Inferior parietal cortex (tissue), 1 donor: ENCODE measurements at regions not wholly inside any gene's neighbourhood (a gene's known extent, or its start where the extent isn't known, plus 50 kb on each side); places are given as distances from the start of the nearest gene placed in this dataset.
"Not testable (repeated sequence)": the region's sequence is repeated elsewhere in the genome, so short reads cannot be mapped to it uniquely, and the experiment has no call there.

ENCODE experiments used
- DNase-seq: peaks from one replicate; pipeline ENCODE4 v3.0.0-alpha.2; 2016; ENCODE audit errors: extremely low spot score

- no peak for DNase-seq
These were observed 272.9 kb downstream of the KLHL13 start for GRCh38 chrX:117843749-117844148.

DNA sequence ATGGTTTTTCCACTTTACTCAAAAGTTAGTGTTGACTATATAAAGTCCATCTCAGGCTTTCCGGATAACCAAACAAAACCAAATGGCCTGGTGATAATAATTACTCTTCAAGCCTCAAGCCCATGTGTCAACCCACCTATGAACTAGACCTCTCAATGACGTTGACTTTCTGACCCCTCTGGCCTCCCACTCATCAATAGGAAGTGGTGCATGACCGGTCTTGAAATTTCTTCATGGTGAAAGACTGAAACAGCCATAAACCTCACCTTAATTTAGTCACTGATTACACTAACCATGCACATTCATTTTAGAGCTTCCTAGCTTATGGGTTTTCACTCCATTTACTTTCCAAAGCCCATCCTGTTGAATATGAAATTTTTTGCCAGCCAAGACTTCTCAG is 276.0 kb downstream of the KLHL13 start:
- no peak for DNase-seq

DNA sequence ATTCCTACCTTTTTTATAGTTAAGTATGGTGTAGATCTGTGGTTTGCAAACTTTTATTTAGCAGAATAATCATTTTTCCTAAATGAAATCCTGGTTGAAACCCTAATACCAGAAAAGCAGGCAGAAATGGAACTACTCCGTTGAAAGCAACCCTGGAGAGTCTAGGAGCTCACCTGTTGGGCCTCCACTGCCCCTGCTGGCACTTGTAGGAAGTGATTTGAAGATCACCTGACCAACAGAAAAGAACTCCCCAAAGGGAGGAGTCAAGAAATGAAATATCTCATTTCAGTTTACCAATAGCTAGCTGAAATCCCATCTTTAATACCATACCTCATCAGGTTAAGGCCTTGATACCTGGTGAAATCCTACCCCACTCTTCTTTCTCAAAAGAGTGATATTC is 277.1 kb downstream of the KLHL13 start:
- DNase-seq: no peak

DNA sequence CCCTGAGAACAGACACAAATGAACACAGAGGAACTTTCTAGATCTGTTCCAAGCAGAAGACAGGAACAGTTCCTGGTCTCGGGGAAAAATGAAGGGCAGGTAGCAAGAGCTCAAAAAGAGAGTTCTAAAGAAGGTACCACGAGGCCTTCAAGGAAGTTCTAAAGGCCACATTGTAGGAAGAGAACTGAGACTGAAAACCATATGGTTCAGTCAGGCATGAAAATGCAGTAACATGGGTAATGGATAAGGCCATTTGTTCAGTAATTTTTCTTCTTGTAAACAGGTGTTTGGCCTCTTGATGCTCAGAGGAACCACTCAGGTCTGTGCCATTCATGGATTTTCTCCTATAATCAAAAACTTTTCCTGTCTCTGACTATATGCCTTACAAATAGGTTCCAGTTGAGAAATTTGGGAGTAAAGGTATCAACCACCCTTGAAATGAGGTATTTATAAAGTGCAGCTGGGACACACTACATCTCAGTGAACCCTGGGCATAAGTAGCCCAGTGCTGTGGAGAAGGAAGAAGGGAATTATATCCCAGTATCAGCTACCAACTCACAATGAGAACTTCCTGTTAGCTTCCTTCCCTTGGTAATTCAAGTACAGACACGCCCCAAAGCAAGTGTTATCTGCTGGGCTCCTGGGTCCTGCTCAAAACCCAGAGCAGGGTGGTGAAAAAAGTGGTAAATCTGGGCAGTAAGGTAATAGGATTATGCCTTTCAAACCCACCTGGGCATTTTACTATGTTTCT is 277.9 kb downstream of the KLHL13 start:
- no peak for DNase-seq

GRCh38 chrX:117835034-117835433 is 281.6 kb downstream of the KLHL13 start:
- DNase-seq: no peak

- no peak for DNase-seq
These were observed 282.5 kb downstream of the KLHL13 start for GRCh38 chrX:117834076-117834475.

DNA sequence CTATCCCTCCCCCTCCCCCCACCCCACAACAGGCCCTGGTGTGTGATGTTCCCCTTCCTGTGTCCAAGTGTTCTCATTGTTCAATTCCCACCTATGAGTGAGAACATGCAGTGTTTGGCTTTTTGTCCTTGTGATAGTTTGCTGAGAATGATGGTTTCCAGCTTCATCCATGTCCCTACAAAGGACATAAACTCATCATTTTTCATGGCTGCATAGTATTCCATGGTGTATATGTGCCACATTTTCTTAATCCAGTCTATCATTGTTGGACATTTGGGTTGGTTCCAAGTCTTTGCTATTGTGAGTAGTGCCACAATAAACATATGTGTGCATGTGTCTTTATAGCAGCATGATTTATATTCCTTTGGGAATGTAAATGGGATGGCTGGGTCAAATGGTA is 295.1 kb downstream of the KLHL13 start:
- DNase-seq: not testable (repeated sequence)

DNA sequence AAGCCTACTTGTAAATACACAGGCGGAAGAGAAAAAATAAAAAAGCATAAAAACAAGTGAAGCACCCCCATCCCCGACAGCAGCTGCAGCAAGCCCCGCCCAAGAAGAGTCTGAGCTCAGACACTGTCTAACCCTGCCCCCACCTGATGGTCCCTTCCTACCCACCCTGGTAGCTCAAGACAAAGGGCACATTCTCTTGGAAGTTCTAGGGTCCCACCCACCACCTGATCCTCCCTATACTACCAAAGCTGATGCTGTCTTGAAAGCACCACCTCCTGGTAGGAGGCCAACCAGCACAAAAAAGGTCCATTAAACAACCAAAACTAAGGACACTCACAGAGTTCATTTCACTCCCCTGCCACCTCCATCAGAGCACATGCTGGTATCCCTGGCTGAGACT is 308.2 kb downstream of the KLHL13 start:
- no peak for DNase-seq

DNA sequence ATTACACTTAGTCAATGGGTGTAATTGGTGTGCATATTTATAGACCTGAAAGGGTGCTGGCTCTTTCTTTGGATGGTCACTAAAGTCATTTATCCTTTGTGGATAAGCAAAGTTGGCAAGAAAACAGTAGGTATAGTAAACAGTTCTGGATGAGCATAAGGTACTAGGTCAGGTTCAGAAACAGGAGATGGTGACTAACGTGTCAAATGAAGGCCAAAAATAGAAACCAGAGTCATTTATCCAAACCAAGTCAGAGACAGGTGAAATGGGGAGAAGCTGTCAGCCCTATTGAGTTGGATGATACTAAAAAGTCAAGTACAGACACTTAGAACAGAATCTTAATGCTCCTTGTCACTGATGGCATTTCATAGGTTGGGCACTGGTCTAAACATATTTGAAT is 313.1 kb downstream of the KLHL13 start:
- DNase-seq: no peak

DNA sequence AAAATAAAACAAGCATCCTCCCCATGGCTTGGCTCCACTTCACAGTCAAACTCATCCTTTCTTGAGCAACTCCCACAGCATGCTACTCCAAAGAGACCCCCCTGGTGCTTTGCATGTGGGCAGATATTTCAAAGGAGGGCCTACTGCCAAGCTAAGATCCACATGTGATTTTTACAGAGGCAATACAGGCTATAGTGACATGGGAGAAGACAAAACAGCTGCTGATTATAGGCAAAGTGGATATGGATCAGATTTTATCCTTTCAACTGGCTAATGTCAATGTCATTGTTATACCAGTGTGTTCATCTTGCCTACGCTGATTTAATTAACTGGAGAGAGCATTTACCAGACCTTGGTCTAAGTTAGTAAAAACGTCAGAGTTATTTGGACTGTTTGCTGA is 328.3 kb downstream of the KLHL13 start:
- DNase-seq: no peak

- DNase-seq: no peak
These were observed 345.2 kb downstream of the KLHL13 start for GRCh38 chrX:117771384-117771783.

DNA sequence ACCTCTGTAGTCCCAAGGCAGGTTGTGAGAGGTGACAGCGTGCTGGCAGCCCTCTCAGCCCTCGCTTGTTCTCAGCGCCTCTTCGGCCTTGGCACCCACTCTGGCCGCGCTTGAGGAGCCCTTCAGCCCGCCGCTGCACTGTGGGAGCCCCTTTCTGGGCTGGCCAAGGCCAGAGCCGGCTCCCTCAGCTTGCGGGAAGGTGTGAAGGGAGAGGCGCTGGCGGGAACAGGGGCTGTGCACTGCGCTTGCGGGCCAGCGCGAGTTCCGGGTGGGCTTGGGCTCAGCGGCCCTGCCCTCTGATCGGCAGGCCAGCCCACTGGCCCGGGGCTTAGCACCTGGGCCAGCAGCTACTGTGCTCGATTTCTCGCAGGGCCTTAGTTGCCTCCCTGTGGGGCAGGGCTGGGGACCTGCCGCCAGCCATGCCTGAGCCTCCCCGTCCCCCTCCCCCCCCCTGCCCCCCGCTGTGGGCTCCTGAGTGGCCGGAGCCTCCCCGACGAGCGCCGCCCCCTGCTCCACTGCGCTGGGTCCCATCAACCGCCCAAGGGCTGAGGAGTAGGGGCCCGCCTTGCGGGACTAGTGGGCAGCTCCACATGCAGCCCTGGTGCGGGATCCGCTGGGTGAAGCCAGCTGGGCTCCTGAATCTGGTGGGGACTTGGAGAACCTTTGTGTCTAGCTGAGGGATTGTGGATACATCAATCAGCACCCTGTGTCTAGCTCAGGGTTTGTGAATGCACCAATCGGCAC is 347.6 kb downstream of the KLHL13 start:
- DNase-seq: no peak

DNA sequence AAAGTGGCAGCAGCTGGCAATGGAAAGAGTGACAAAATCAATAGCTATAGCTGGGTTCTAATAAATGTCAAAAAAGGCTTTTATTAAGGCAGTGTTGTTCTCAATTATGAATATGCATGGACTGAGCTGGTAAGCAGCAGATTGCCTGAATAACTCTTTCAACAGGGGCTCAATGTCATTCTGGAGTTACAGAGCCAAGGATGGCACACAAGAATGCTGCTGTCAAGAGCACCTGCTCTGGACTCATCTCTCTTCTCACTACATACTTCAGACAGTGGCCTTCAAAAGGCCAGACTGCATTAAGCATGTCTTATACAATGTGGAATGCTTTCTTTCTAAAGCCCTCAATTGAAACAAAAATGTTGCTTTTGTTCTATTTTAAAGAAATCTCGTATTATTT is 351.4 kb downstream of the KLHL13 start:
- DNase-seq: no peak

DNA sequence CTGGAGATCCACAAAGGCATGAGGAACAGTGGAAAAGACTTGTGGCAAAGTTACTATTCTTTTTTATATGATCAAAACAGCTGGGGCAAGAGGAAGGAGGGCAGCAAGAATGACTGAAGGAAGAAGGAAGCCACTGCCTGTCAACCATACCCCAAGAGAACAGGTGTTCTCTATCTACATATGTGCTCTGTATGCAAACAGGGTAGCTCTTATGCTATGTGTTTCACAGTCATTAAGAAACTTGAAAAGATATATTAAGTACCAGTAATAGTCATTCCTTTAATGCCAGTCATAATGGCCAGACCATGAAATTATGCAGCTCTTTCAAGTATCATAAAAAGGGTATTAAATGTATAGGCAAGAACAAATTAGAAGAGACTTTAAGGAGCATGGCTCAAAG is 363.9 kb downstream of the KLHL13 start:
- no peak for DNase-seq

DNA sequence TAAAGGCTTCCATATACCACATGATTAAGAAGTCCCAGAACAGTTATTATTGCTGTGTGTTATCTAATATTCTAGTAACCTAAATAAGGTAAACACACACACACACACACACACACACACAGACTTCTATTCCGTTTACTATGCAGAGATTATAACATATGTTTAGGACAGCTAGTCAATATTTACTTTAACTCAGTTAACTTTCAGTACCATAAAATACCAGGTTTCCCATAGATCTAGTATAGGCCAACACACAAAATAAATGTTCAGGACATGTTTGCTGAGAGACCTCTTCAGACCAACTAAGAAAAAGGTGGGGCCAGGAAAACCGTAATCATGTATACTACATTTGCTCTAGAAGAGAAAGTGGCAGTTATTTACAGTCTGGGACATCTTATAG is 365.5 kb downstream of the KLHL13 start:
- no peak for DNase-seq

- no peak for DNase-seq
These were observed 371.7 kb downstream of the KLHL13 start for GRCh38 chrX:117744958-117745357.

DNA sequence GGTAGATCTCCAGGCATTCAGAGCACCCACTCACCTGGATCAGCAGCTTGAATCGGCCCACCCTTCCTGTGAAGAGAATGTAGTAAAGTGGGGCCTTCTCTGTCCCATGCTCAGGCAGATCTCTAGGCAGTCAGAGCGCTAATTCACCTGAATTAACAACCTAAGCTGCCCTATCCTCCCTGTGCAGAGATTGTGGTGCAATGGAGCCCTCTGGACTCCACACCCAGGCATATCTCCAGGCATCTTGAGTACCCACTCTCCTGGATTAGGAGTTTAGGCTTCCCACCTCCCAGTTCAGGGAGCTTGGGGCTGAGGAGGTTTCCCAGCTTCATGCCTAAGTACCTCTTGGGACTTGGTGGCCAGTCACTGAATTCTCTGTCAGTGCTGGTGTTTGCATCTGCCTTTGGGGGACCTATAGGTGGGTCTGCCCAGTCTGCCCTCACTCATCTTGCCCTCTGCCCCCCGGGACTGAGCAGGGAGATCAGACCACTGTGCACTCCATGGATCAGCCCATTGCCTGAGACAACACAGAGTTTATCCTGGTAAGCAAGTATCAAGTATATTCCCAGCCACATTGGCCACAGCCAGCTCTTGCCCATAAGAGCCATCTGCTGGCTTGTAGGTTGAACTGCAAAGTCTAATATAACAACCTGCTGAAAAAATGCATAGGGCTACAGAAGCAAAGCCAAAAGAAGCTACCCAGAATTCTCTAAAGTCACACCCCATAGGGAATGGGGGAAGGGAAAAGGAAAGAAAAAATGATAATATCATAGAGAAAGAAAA is 372.9 kb downstream of the KLHL13 start:
- DNase-seq: no peak

GRCh38 chrX:117713411-117713810 is 403.2 kb downstream of the KLHL13 start:
- DNase-seq: no peak

DNA sequence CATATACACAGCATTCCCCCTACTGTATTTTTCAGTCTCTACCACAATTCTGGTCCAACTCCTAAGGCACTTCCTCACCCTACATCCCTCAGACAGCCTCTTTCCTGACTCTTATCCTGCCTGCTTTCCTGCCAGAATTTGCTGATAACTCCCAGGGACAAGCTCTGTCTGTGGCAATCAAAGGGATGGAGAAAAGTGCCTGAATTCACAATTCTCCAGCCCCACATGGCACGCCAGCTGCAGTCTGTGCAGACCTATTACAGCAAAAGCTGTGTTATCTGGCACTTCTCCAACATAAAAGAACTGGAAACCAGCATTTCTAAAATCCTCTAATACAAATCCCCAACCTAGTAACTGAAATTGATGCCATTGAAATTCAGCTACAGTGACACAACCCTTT is 404.8 kb downstream of the KLHL13 start:
- no peak for DNase-seq

DNA sequence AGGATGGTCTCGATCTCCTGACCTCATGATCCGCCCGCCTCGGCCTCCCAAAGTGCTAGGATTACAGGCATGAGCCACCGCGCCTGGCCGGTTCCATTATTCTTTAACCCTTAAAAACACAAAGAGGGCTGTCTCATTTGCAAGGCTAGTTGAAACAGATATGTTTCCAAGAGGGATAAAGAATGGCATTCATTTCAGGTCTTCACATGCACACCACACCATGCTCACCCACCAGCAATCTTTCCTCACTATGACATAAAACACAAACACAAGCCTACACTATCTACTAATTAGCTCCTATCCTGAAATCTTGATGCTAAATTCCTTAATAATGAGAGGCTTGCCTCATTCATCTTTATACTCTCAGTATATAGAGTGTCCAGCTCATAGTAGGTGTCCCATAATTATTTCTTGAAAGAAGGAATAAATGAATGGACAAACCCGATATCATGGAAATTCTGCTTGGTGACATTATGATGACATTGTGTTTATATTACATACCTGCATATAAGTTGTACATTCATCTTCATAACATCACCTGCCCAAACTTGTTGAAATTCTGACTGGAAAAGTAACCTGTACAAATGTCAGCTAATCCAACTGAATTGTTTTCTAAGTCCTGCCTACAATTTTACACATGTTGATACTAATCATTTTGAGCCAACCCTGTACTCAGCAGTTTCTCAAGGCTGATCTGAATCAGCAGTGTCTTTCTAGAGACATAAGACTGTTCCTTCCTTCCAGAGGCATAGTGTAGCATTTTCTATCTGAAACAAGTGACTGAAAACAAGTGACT is 408.5 kb downstream of the KLHL13 start:
- DNase-seq: no peak

- DNase-seq: no peak
These were observed 415.6 kb downstream of the KLHL13 start for GRCh38 chrX:117701050-117701449.

DNA sequence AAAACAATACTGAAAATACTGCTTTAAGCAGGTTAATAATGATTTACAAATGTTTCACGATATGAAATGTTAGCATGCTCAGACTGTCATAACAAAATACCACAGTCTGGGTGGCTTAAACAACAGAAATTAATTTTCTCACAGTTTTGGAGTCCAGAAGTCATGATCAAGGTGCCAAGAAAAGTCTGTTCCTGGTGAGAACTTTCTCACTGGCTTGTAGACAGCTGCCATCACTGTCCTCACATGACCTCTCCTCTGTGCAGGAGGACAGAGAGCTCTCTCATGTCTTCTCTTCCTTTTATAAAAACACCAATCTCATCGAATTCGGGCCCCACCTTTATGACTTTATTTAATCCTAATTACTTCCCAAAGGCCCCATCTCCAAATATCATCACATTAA is 426.7 kb downstream of the KLHL13 start:
- DNase-seq: no peak
